CD14-positive monocyte (primary cell): ENCODE measurements at regions not wholly inside any gene's neighbourhood (a gene's known extent, or its start where the extent isn't known, plus 50 kb on each side); places are given as distances from the start of the nearest gene placed in this dataset.
"Not testable (repeated sequence)": the region's sequence is repeated elsewhere in the genome, so short reads cannot be mapped to it uniquely, and the experiment has no call there.

Experiments used
- DNase-seq, 3 donors: peaks; one replicate each; pipeline ENCODE4 v3.0.0-alpha.2; 2011 to 2022
- H2AFZ ChIP-seq: 2 replicates; pipeline ENCODE4 v1.6.0; 2012; ENCODE audit warnings: mild to moderate bottlenecking, low read depth, low read length, inconsistent platforms; ENCODE audit not compliant: insufficient read depth, poor library complexity, severe bottlenecking
- H3K27ac ChIP-seq, 2 donors: 1 replicate in 1 of 2; 2 replicates in 1 of 2; pipeline ENCODE4 v1.5.1; 2012 to 2013; ENCODE audit warnings: low read length in 2 of 2, control low read depth in 1 of 2, inconsistent platforms in 1 of 2, low read depth in 1 of 2, mild to moderate bottlenecking in 1 of 2
- H3K27me3 ChIP-seq, 2 donors: one replicate each; pipeline versions ENCODE4 v1.6.0 to v1.6.1; 2011 to 2013; ENCODE audit warnings: low read length in 2 of 2; ENCODE audit not compliant: control insufficient read depth in 2 of 2, insufficient read depth in 2 of 2
- H3K36me3 ChIP-seq, 2 donors: replicated peaks in 1 of 2; 1 replicate in 1 of 2; 2 replicates in 1 of 2; pipeline versions ENCODE4 v1.5.1 to v1.6.1; 2012 to 2013; ENCODE audit warnings: low read length in 2 of 2, control low read depth in 1 of 2, inconsistent platforms in 1 of 2, mild to moderate bottlenecking in 1 of 2; ENCODE audit not compliant: insufficient read depth in 2 of 2, control insufficient read depth in 1 of 2
- H3K4me1 ChIP-seq, 2 donors: 1 replicate in 1 of 2; 2 replicates in 1 of 2; pipeline versions ENCODE4 v1.5.1 to v1.6.1; 2012 to 2013; ENCODE audit warnings: low read length in 2 of 2, control low read depth in 1 of 2, inconsistent platforms in 1 of 2, mild to moderate bottlenecking in 1 of 2, moderate library complexity in 1 of 2; ENCODE audit not compliant: insufficient read depth in 2 of 2, control insufficient read depth in 1 of 2
- H3K4me2 ChIP-seq: replicated peaks from 2 replicates; pipeline ENCODE3; 2012; ENCODE audit warnings: low read length, moderate library complexity, mild to moderate bottlenecking; ENCODE audit not compliant: poor library complexity, severe bottlenecking; ENCODE audit errors: extremely low read depth
- H3K4me3 ChIP-seq, 3 experiments: fragments of 200-600 bp in 1 of 3; sonication (generic) in 1 of 3; replicated peaks in 1 of 3; 1 replicate in 2 of 3; 2 replicates in 1 of 3; pipeline ENCODE4 v1.5.1; 2011 to 2013; ENCODE audit warnings: low read length in 3 of 3, mild to moderate bottlenecking in 3 of 3, control low read depth in 2 of 3, low read depth in 2 of 3, inconsistent platforms in 1 of 3, moderate library complexity in 1 of 3
- H3K79me2 ChIP-seq: 2 replicates; pipeline ENCODE4 v1.6.0; 2012; ENCODE audit warnings: mild to moderate bottlenecking, control low read depth, inconsistent platforms, low read length, moderate library complexity; ENCODE audit not compliant: insufficient read depth
- H3K9ac ChIP-seq: 2 replicates; pipeline ENCODE4 v1.6.0; 2017; ENCODE audit warnings: low read length, mild to moderate bottlenecking; ENCODE audit not compliant: insufficient read depth, poor library complexity, severe bottlenecking
- H3K9me3 ChIP-seq, 2 donors: replicated peaks in 1 of 2; 1 replicate in 1 of 2; 2 replicates in 1 of 2; pipeline versions ENCODE4 v1.5.1 to v1.6.1; 2012 to 2013; ENCODE audit warnings: low read length in 2 of 2, control low read depth in 1 of 2; ENCODE audit not compliant: control insufficient read depth in 1 of 2, insufficient read depth in 1 of 2
- H4K20me1 ChIP-seq: 2 replicates; pipeline ENCODE4 v1.6.0; 2012; ENCODE audit warnings: mild to moderate bottlenecking, low read length, control low read depth, moderate library complexity; ENCODE audit not compliant: insufficient read depth
- H3K27ac Mint-ChIP-seq, 7 donors: one replicate each; pipeline ENCODE4 v1.8.0; 2020; ENCODE audit warnings: mild to moderate bottlenecking in 7 of 7, mixed read lengths in 7 of 7, moderate library complexity in 6 of 7, inconsistent platforms in 2 of 7
- H3K27me3 Mint-ChIP-seq, 3 donors: one replicate each; pipeline ENCODE4 v1.8.0; 2021 to 2022; ENCODE audit warnings: low read depth in 3 of 3, mild to moderate bottlenecking in 3 of 3, mixed read lengths in 3 of 3, moderate library complexity in 3 of 3, inconsistent platforms in 1 of 3
- H3K36me3 Mint-ChIP-seq, 2 donors: one replicate each; pipeline ENCODE4 v1.8.0; 2020; ENCODE audit warnings: mixed read lengths in 2 of 2, inconsistent platforms in 1 of 2, mild to moderate bottlenecking in 1 of 2
- H3K4me1 Mint-ChIP-seq: one replicate; pipeline ENCODE4 v1.8.0; 2020; ENCODE audit warnings: mild to moderate bottlenecking, mixed read lengths
- H3K4me3 Mint-ChIP-seq, 2 donors: one replicate each; pipeline ENCODE4 v1.8.0; 2020; ENCODE audit warnings: mild to moderate bottlenecking in 2 of 2, mixed read lengths in 2 of 2, moderate library complexity in 1 of 2
- H3K9me3 Mint-ChIP-seq, 7 donors: one replicate each; pipeline ENCODE4 v1.8.0; 2020 to 2022; ENCODE audit warnings: mixed read lengths in 7 of 7, mild to moderate bottlenecking in 6 of 7, moderate library complexity in 6 of 7, inconsistent platforms in 2 of 7
- CTCF ChIP-seq: fragments of 200-600 bp; IDR thresholded peaks from one replicate; pipeline ENCODE4 v1.8.0; 2022; ENCODE audit warnings: antibody characterized with exemption, mild to moderate bottlenecking
- WGBS: methylation state at CpG from one replicate; pipeline ENCODE4 v1.1.5; 2013; ENCODE audit warnings: missing lambda C conversion rate; ENCODE audit not compliant: insufficient coverage; 5-methylcytosine and 5-hydroxymethylcytosine counted together
- intact Hi-C, 2 donors: fragments of 100-400 bp; cut with micrococcal nuclease; formaldehyde crosslinking; loops; one replicate each; pipeline versions ENCODE4 v1.15.0 to v1.15.1; 2023

DNA sequence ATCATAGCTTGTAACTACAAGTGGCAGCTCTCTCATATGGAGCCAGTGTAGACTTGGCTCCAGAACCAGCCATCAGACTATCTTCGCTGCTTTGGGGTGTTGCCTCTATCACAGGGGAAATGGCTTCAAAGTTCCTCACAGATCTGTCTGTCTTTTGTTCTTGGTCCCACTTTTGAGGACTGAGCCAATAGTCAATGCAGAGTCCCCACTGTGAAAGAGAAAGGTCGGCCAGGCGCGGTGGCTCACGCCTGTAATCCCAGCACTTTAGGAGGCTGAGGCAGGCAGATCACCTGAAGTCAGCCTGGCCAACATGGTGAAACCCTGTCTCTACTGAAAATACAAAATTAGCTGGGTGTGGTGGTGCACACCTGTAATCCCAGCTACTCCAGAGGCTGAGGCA lies 86.9 kb upstream of the FZD7 start:
- H3K79me2 ChIP-seq, H3K27ac Mint-ChIP-seq, H4K20me1 ChIP-seq, H3K4me2 ChIP-seq, H3K36me3 ChIP-seq, H3K36me3 Mint-ChIP-seq, H3K27me3 Mint-ChIP-seq, H3K9ac ChIP-seq, H3K27ac ChIP-seq, H3K9me3 ChIP-seq, H3K9me3 Mint-ChIP-seq, H3K4me3 Mint-ChIP-seq, H3K4me1 Mint-ChIP-seq, intact Hi-C loops, H3K27me3 ChIP-seq, DNase-seq, H3K4me1 ChIP-seq, H2AFZ ChIP-seq, H3K4me3 ChIP-seq: not testable (repeated sequence)
- 96% methylated on average over 5 of the region's 5 CpGs for WGBS

GRCh38 chr2:201947287-201947686 lies 86.4 kb upstream of the FZD7 start:
- H3K4me2 ChIP-seq = no peak overlapping the region
- Mint-ChIP-seq H3K27ac (no peak overlapping the region), H3K9me3 (no peaks in the 10 kb centered on the region), H3K4me3 (no peak overlapping the region), H3K4me1 (no peaks in the 10 kb centered on the region), H3K27me3 (peaks cover 1 to 4% (median 1%) of the 10 kb centered on the region in 3 donors), H3K36me3 (no peaks in the 10 kb centered on the region)
- intact Hi-C loops = no loop called here
- no peaks in the 10 kb centered on the region for H4K20me1 ChIP-seq
- no peak overlapping the region for H3K27ac ChIP-seq
- H2AFZ ChIP-seq = no peak overlapping the region
- no peaks in the 10 kb centered on the region for H3K36me3 ChIP-seq
- no peak for TF ChIP-seq CTCF
- H3K4me3 ChIP-seq = no peak overlapping the region
- no peak overlapping the region for H3K9ac ChIP-seq
- no peaks in the 10 kb centered on the region for H3K27me3 ChIP-seq
- no peaks in the 10 kb centered on the region for H3K9me3 ChIP-seq
- no peak for DNase-seq
- H3K79me2 ChIP-seq = no peaks in the 10 kb centered on the region
- H3K4me1 ChIP-seq = no peaks in the 10 kb centered on the region
